Activated naive CD8-positive, alpha-beta T cell treated with anti-CD3 and anti-CD28 coated beads, Interleukin-2, amount 10 ng/mL, durations not matched to agents 7 days and 5 days (primary cell): ENCODE measurements at regions not wholly inside any gene's neighbourhood (a gene's known extent, or its start where the extent isn't known, plus 50 kb on each side); places are given as distances from the start of the nearest gene placed in this dataset.
"Not testable (repeated sequence)": the region's sequence is repeated elsewhere in the genome, so short reads cannot be mapped to it uniquely, and the experiment has no call there.

ENCODE experiments used
- ATAC-seq: fragments of 150-1000 bp; cut with Tn5 transposase; one replicate; pipeline ENCODE4 v1.10.0; 2021; ENCODE audit warnings: low read depth, moderate library complexity
- POLR2A ChIA-PET: fragments of 350-600 bp; sonication (Branson Sonifier 250); formaldehyde crosslinking; loops from one replicate; lab custom pipeline; 2021; ENCODE audit warnings: antibody characterized with exemption; lab: Charles Lee
- DNase-seq: peaks from one replicate; pipeline ENCODE4 v3.0.0; 2021
- H3K27ac Mint-ChIP-seq: one replicate; pipeline ENCODE4 v1.8.0; 2022; ENCODE audit warnings: mild to moderate bottlenecking, mixed read lengths
- H3K27me3 Mint-ChIP-seq: one replicate; pipeline ENCODE4 v1.8.0; 2022; ENCODE audit warnings: mild to moderate bottlenecking, moderate library complexity, mixed read lengths
- H3K36me3 Mint-ChIP-seq: one replicate; pipeline ENCODE4 v1.8.0; 2021; ENCODE audit warnings: mild to moderate bottlenecking, mixed read lengths
- H3K4me1 Mint-ChIP-seq: one replicate; pipeline ENCODE4 v1.8.0; 2021; ENCODE audit warnings: mixed read lengths
- H3K4me3 Mint-ChIP-seq: one replicate; pipeline ENCODE4 v1.8.0; 2022; ENCODE audit warnings: mild to moderate bottlenecking, moderate library complexity, mixed read lengths
- H3K9me3 Mint-ChIP-seq: one replicate; pipeline ENCODE4 v1.8.0; 2021; ENCODE audit warnings: mixed read lengths

GRCh38 chr4:175087145-175087544 lies 169.0 kb downstream of the ADAM29 start:
- Mint-ChIP-seq H3K4me1 (no peaks in the 10 kb centered on the region), H3K4me3 (no peak overlapping the region), H3K27ac (no peak overlapping the region), H3K36me3 (no peaks in the 10 kb centered on the region), H3K9me3 (no peaks in the 10 kb centered on the region), H3K27me3 (no peaks in the 10 kb centered on the region)
- POLR2A ChIA-PET = no interaction called here
- DNase-seq (no peak), ATAC-seq (no peak)

GRCh38 chr4:175090116-175090515 lies 172.0 kb downstream of the ADAM29 start:
- POLR2A ChIA-PET = no interaction called here
- H3K9me3 Mint-ChIP-seq = peaks cover 3% of the 10 kb centered on the region
- no peaks in the 10 kb centered on the region for H3K27me3 Mint-ChIP-seq
- H3K4me3 Mint-ChIP-seq = no peak overlapping the region
- no peak for ATAC-seq
- H3K27ac Mint-ChIP-seq = no peak overlapping the region
- H3K4me1 Mint-ChIP-seq = no peaks in the 10 kb centered on the region
- no peaks in the 10 kb centered on the region for H3K36me3 Mint-ChIP-seq
- DNase-seq = no peak

- no peaks in the 10 kb centered on the region for H3K27me3 Mint-ChIP-seq
- no peak for ATAC-seq
- H3K36me3 Mint-ChIP-seq = no peaks in the 10 kb centered on the region
- POLR2A ChIA-PET = no interaction called here
- H3K4me1 Mint-ChIP-seq = no peaks in the 10 kb centered on the region
- no peak overlapping the region for H3K4me3 Mint-ChIP-seq
- no peak overlapping the region for H3K27ac Mint-ChIP-seq
- H3K9me3 Mint-ChIP-seq = peaks cover 7% of the 10 kb centered on the region
- DNase-seq = no peak
Measured at GRCh38 chr4:175091649-175092048, 173.5 kb downstream of the ADAM29 start.

GRCh38 chr4:175092114-175092513 lies 174.0 kb downstream of the ADAM29 start:
- ATAC-seq (no peak), DNase-seq (no peak)
- Mint-ChIP-seq H3K27ac (no peak overlapping the region), H3K4me1 (no peaks in the 10 kb centered on the region), H3K36me3 (no peaks in the 10 kb centered on the region), H3K9me3 (peaks cover 7% of the 10 kb centered on the region), H3K4me3 (no peak overlapping the region), H3K27me3 (no peaks in the 10 kb centered on the region)
- POLR2A ChIA-PET = no interaction called here

- DNase-seq, H3K4me1 Mint-ChIP-seq, ATAC-seq, H3K27me3 Mint-ChIP-seq, H3K27ac Mint-ChIP-seq, POLR2A ChIA-PET, H3K4me3 Mint-ChIP-seq, H3K9me3 Mint-ChIP-seq, H3K36me3 Mint-ChIP-seq: not testable (repeated sequence)
Measured at GRCh38 chr4:175093055-175093454, 174.9 kb downstream of the ADAM29 start.

- DNase-seq (no peak), ATAC-seq (no peak)
- Mint-ChIP-seq H3K4me3 (no peak overlapping the region), H3K4me1 (no peaks in the 10 kb centered on the region), H3K27ac (no peak overlapping the region), H3K27me3 (no peaks in the 10 kb centered on the region), H3K36me3 (no peaks in the 10 kb centered on the region), H3K9me3 (peaks cover 2% of the 10 kb centered on the region)
- POLR2A ChIA-PET = no interaction called here
Measured at GRCh38 chr4:175103403-175103802, 185.2 kb downstream of the ADAM29 start.

GRCh38 chr4:175106301-175106700 lies 188.1 kb downstream of the ADAM29 start:
- Mint-ChIP-seq H3K36me3 (no peaks in the 10 kb centered on the region), H3K9me3 (peaks cover 12% of the 10 kb centered on the region), H3K27me3 (no peaks in the 10 kb centered on the region), H3K4me3 (no peak overlapping the region), H3K27ac (no peak overlapping the region), H3K4me1 (no peaks in the 10 kb centered on the region)
- POLR2A ChIA-PET = no interaction called here
- DNase-seq (no peak), ATAC-seq (no peak)

GRCh38 chr4:175109933-175110332 lies 191.8 kb downstream of the ADAM29 start:
- Mint-ChIP-seq H3K9me3 (peaks cover 20% of the 10 kb centered on the region), H3K27me3 (no peaks in the 10 kb centered on the region)
- ATAC-seq = no peak

GRCh38 chr4:175125410-175126068 lies 207.4 kb downstream of the ADAM29 start:
- POLR2A ChIA-PET = no interaction called here
- Mint-ChIP-seq H3K36me3 (no peaks in the 10 kb centered on the region), H3K27me3 (no peaks in the 10 kb centered on the region), H3K9me3 (peaks cover 12% of the 10 kb centered on the region), H3K4me3 (no peak overlapping the region), H3K4me1 (no peaks in the 10 kb centered on the region), H3K27ac (no peak overlapping the region)
- DNase-seq = no peak
- ATAC-seq = no peak

More at GRCh38 chr4:175109933-175110332, 191.8 kb downstream of the ADAM29 start:
- H3K4me3 Mint-ChIP-seq = no peak overlapping the region
- H3K4me1 Mint-ChIP-seq = no peaks in the 10 kb centered on the region
- POLR2A ChIA-PET = no interaction called here
- no peaks in the 10 kb centered on the region for H3K36me3 Mint-ChIP-seq
- no peak overlapping the region for H3K27ac Mint-ChIP-seq
- DNase-seq = no peak

GRCh38 chr4:175127314-175127713 lies 209.2 kb downstream of the ADAM29 start:
- Mint-ChIP-seq H3K27me3 (no peaks in the 10 kb centered on the region), H3K4me1 (no peaks in the 10 kb centered on the region), H3K27ac (no peak overlapping the region), H3K9me3 (peaks cover 3% of the 10 kb centered on the region), H3K4me3 (no peak overlapping the region), H3K36me3 (no peaks in the 10 kb centered on the region)
- POLR2A ChIA-PET = no interaction called here
- ATAC-seq = no peak
- no peak for DNase-seq

- DNase-seq = no peak
- POLR2A ChIA-PET = no interaction called here
- no peaks in the 10 kb centered on the region for H3K4me1 Mint-ChIP-seq
- ATAC-seq = no peak
- no peaks in the 10 kb centered on the region for H3K27me3 Mint-ChIP-seq
- no peak overlapping the region for H3K27ac Mint-ChIP-seq
- peaks cover 4% of the 10 kb centered on the region for H3K9me3 Mint-ChIP-seq
- no peak overlapping the region for H3K4me3 Mint-ChIP-seq
- no peaks in the 10 kb centered on the region for H3K36me3 Mint-ChIP-seq
Measured at GRCh38 chr4:175129797-175130196, 211.6 kb downstream of the ADAM29 start.

- POLR2A ChIA-PET = no interaction called here
- no peaks in the 10 kb centered on the region for H3K4me1 Mint-ChIP-seq
- no peak overlapping the region for H3K27ac Mint-ChIP-seq
- ATAC-seq (no peak), DNase-seq (no peak)
- no peaks in the 10 kb centered on the region for H3K36me3 Mint-ChIP-seq
- peaks cover 1% of the 10 kb centered on the region for H3K9me3 Mint-ChIP-seq
- no peaks in the 10 kb centered on the region for H3K27me3 Mint-ChIP-seq
- H3K4me3 Mint-ChIP-seq = no peak overlapping the region
Measured at GRCh38 chr4:175139205-175139604, 221.0 kb downstream of the ADAM29 start.

- ATAC-seq (no peak), DNase-seq (no peak)
- H3K9me3 Mint-ChIP-seq = peaks cover 3% of the 10 kb centered on the region
- H3K36me3 Mint-ChIP-seq = no peaks in the 10 kb centered on the region
- no peak overlapping the region for H3K27ac Mint-ChIP-seq
- H3K27me3 Mint-ChIP-seq = no peaks in the 10 kb centered on the region
- no peaks in the 10 kb centered on the region for H3K4me1 Mint-ChIP-seq
- no peak overlapping the region for H3K4me3 Mint-ChIP-seq
- POLR2A ChIA-PET = no interaction called here
Measured at GRCh38 chr4:175143116-175143515, 225.0 kb downstream of the ADAM29 start.

- Mint-ChIP-seq H3K4me1 (no peaks in the 10 kb centered on the region), H3K9me3 (peaks cover 3% of the 10 kb centered on the region), H3K27ac (no peak overlapping the region), H3K4me3 (no peak overlapping the region), H3K36me3 (no peaks in the 10 kb centered on the region), H3K27me3 (no peaks in the 10 kb centered on the region)
- POLR2A ChIA-PET = no interaction called here
- ATAC-seq (no peak), DNase-seq (no peak)
Measured at GRCh38 chr4:175146799-175147198, 228.6 kb downstream of the ADAM29 start.

- H3K36me3 Mint-ChIP-seq = no peaks in the 10 kb centered on the region
- H3K27ac Mint-ChIP-seq = no peak overlapping the region
- DNase-seq (no peak), ATAC-seq (no peak)
- no peak overlapping the region for H3K4me3 Mint-ChIP-seq
- H3K27me3 Mint-ChIP-seq = no peaks in the 10 kb centered on the region
- peaks cover 3% of the 10 kb centered on the region for H3K9me3 Mint-ChIP-seq
- H3K4me1 Mint-ChIP-seq = no peaks in the 10 kb centered on the region
- POLR2A ChIA-PET = no interaction called here
Measured at GRCh38 chr4:175147233-175147632, 229.1 kb downstream of the ADAM29 start.
